Effector CD4-positive, alpha-beta T cell (primary cell): ENCODE measurements at regions not wholly inside any gene's neighbourhood (a gene's known extent, or its start where the extent isn't known, plus 50 kb on each side); places are given as distances from the start of the nearest gene placed in this dataset.
"Not testable (repeated sequence)": the region's sequence is repeated elsewhere in the genome, so short reads cannot be mapped to it uniquely, and the experiment has no call there.

ENCODE experiments used
- DNase-seq: peaks from one replicate; pipeline ENCODE4 v3.0.0-alpha.2; 2020

- DNase-seq = no peak
These were observed 228.2 kb upstream of the DDI1 start for GRCh38 chr11:103808252-103808651.

GRCh38 chr11:103811870-103812455, 224.5 kb upstream of the DDI1 start:
- no peak for DNase-seq

GRCh38 chr11:103812680-103813079, 223.8 kb upstream of the DDI1 start:
- no peak for DNase-seq

- not testable (repeated sequence) for DNase-seq
These were observed 216.1 kb upstream of the DDI1 start for GRCh38 chr11:103820345-103820744.

GRCh38 chr11:103824116-103824515, 212.3 kb upstream of the DDI1 start:
- DNase-seq = no peak

GRCh38 chr11:103825469-103825868, 211.0 kb upstream of the DDI1 start:
- no peak for DNase-seq

- DNase-seq = no peak
These were observed 209.6 kb upstream of the DDI1 start for GRCh38 chr11:103826856-103827255.

GRCh38 chr11:103829596-103829995, 206.8 kb upstream of the DDI1 start:
- DNase-seq = no peak

- DNase-seq = no peak
These were observed 206.2 kb upstream of the DDI1 start for GRCh38 chr11:103830205-103830604.

GRCh38 chr11:103832762-103833161, 203.7 kb upstream of the DDI1 start:
- DNase-seq = no peak

- DNase-seq = no peak
These were observed 194.2 kb upstream of the DDI1 start for GRCh38 chr11:103842191-103842590.

- DNase-seq = no peak
These were observed 193.6 kb upstream of the DDI1 start for GRCh38 chr11:103842795-103843194.

GRCh38 chr11:103844327-103845215, 191.9 kb upstream of the DDI1 start:
- DNase-seq = no peak

- no peak for DNase-seq
These were observed 191.1 kb upstream of the DDI1 start for GRCh38 chr11:103845331-103845730.

GRCh38 chr11:103848686-103849085, 187.8 kb upstream of the DDI1 start:
- no peak for DNase-seq

- no peak for DNase-seq
These were observed 187.1 kb upstream of the DDI1 start for GRCh38 chr11:103849366-103849765.

GRCh38 chr11:103850419-103851165, 185.8 kb upstream of the DDI1 start:
- no peak for DNase-seq

- DNase-seq = no peak
These were observed 185.2 kb upstream of the DDI1 start for GRCh38 chr11:103851166-103851651.
